ENCODE measurements at regions not wholly inside any gene's neighbourhood (a gene's known extent, or its start where the extent isn't known, plus 50 kb on each side); places are given as distances from the start of the nearest gene placed in this dataset.
"Not testable (repeated sequence)": the region's sequence is repeated elsewhere in the genome, so short reads cannot be mapped to it uniquely, and the experiment has no call there.

DNA sequence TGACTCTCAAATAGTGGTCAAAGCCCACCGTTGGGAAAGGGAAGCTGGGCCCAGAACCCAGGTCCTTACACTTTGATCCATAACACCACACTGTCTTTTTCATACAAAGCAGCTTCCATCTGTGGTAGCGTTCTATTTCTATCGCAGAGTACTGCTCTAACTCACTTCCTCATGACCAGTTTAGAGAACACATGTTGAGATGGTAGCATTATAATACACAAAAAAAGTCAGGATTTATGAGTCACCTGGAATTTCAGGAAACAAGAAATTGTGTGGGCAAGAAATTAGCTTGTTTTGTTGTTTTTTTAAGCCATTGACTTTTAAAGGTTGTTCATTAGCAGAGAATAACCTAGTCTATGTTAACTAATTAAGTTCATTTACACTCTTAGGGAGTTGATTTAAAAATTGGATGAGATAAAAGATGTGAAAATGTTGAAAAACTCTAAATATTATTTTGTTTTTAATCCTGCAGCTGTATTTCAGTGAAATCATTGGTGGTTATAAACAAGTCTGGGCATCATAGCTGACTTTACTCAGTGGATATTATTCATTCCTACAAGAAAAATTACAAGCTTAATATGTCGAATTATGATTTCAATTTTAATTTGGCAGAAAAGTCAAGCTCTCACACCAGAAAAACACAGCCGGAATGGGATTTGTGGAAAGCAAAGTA lies 1011.1 kb upstream of the HS3ST1 start:
- Histone ChIP-seq H3K9me3 (ENCODE audit: control insufficient read depth, low read length) (no peaks in the 10 kb centered on the region), H3K4me1 (ENCODE audit: control insufficient read depth, insufficient read depth, low read length) (no peaks in the 10 kb centered on the region), H3K36me3 (ENCODE audit: control insufficient read depth, insufficient read depth, low read length) (no peaks in the 10 kb centered on the region), H3K27ac (ENCODE audit: low read depth, low read length) (no peak overlapping the region), H3K9ac (ENCODE audit: extremely low read depth, low read length, poor library complexity, severe bottlenecking) (no peak overlapping the region), H3K4me3 (ENCODE audit: low read length) (no peak overlapping the region), H3K27me3 (ENCODE audit: control insufficient read depth, insufficient read depth, low read length, poor library complexity, severe bottlenecking) (no peaks in the 10 kb centered on the region)
- Mint-ChIP-seq H3K27ac (no peak overlapping the region), H3K4me3 (no peak overlapping the region), H3K9me3 (no peaks in the 10 kb centered on the region), H3K4me1 (no peaks in the 10 kb centered on the region), H3K36me3 (ENCODE audit: low read depth) (no peaks in the 10 kb centered on the region), H3K27me3 (ENCODE audit: insufficient read depth) (no peaks in the 10 kb centered on the region)
- WGBS, 2 experiments (ENCODE audit: insufficient coverage in 1 of 2, insufficient read length in 1 of 2) = 92 to 95% methylated on average over 2 to 5 of the region's 5 CpGs
- no peak for DNase-seq
- no peak for TF ChIP-seq CTCF (conservative IDR thresholded peaks at IDR 0.05)

- H3K27me3 Mint-ChIP-seq (ENCODE audit: insufficient read depth); H3K36me3 ChIP-seq (ENCODE audit: control insufficient read depth, insufficient read depth, low read length); H3K27me3 ChIP-seq (ENCODE audit: control insufficient read depth, insufficient read depth, low read length, poor library complexity, severe bottlenecking); H3K4me3 Mint-ChIP-seq; H3K36me3 Mint-ChIP-seq (ENCODE audit: low read depth); H3K4me1 ChIP-seq (ENCODE audit: control insufficient read depth, insufficient read depth, low read length); H3K9ac ChIP-seq (ENCODE audit: extremely low read depth, low read length, poor library complexity, severe bottlenecking); DNase-seq; H3K27ac ChIP-seq (ENCODE audit: low read depth, low read length); H3K9me3 Mint-ChIP-seq; H3K9me3 ChIP-seq (ENCODE audit: control insufficient read depth, low read length): not testable (repeated sequence)
- H3K4me3 ChIP-seq (ENCODE audit: low read length) = peak overlapping the region; percentile 0
- Mint-ChIP-seq H3K27ac (peak overlapping the region; percentile 46), H3K4me1 (peaks cover 25% of the 10 kb centered on the region)
- WGBS, 2 experiments (ENCODE audit: insufficient coverage in 1 of 2, insufficient read length in 1 of 2) = 83 to 99% methylated on average over 2 to 7 of the region's 7 CpGs
Observed at GRCh38 chr4:12431259-12431658, 1002.6 kb upstream of the HS3ST1 start.

DNA sequence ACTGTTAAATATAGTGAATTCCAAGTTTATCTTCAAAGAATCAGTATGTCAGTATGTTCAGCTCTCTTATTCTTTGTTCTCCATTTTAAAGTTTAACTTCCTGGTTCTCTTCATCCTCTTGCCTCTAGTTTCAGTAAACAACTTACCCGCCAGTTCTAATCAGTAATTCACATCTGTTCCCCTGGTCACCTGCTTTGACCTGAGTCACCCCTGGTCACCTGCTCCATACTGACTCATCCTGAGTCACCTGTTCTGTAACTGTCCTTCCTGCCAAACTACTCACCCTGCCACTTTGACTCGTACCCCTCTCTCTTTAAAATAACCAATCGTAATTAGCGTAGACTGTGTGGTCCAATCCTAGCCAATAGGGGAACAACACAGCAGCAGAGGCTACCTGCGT lies 992.7 kb upstream of the HS3ST1 start:
- Mint-ChIP-seq H3K27ac (no peak overlapping the region), H3K27me3 (ENCODE audit: insufficient read depth) (no peaks in the 10 kb centered on the region), H3K4me3 (no peak overlapping the region), H3K36me3 (ENCODE audit: low read depth) (no peaks in the 10 kb centered on the region), H3K4me1 (peaks cover 3% of the 10 kb centered on the region), H3K9me3 (peaks cover 10% of the 10 kb centered on the region)
- H3K4me3 ChIP-seq (ENCODE audit: low read length) = no peak overlapping the region
- no peak overlapping the region for H3K9ac ChIP-seq (ENCODE audit: extremely low read depth, low read length, poor library complexity, severe bottlenecking)
- peaks cover 19% of the 10 kb centered on the region for H3K9me3 ChIP-seq (ENCODE audit: control insufficient read depth, low read length)
- DNase-seq = no peak
- no peak overlapping the region for H3K27ac ChIP-seq (ENCODE audit: low read depth, low read length)
- TF ChIP-seq CTCF (conservative IDR thresholded peaks at IDR 0.05) = no peak
- 92 to 93% methylated on average over 2 to 5 of the region's 5 CpGs for WGBS, 2 experiments (ENCODE audit: insufficient coverage in 1 of 2, insufficient read length in 1 of 2)
- H3K27me3 ChIP-seq (ENCODE audit: control insufficient read depth, insufficient read depth, low read length, poor library complexity, severe bottlenecking) = no peaks in the 10 kb centered on the region
- no peaks in the 10 kb centered on the region for H3K4me1 ChIP-seq (ENCODE audit: control insufficient read depth, insufficient read depth, low read length)
- no peaks in the 10 kb centered on the region for H3K36me3 ChIP-seq (ENCODE audit: control insufficient read depth, insufficient read depth, low read length)

DNA sequence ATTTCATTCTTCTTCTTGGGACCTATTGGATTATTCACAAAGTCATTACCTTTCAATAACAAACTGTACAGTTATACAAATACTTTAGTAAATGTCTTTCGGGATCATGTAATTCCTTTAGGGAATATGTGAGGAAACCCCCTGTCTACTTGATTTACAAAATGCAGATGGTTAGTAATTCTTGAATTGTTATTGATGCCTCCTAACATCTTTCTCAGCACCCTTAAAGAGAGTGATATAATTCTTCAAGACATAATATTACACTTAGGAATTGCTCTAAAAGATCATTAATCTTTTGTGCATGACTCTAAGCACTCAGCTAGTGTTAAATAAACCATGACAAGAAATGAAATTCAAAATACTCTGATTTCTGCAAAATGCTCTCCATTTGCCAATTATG lies 988.1 kb upstream of the HS3ST1 start:
- no peak overlapping the region for H3K27ac Mint-ChIP-seq
- no peak for TF ChIP-seq CTCF (conservative IDR thresholded peaks at IDR 0.05)
- Histone ChIP-seq H3K9ac (ENCODE audit: extremely low read depth, low read length, poor library complexity, severe bottlenecking) (no peak overlapping the region), H3K9me3 (ENCODE audit: control insufficient read depth, low read length) (peaks cover 5% of the 10 kb centered on the region), H3K36me3 (ENCODE audit: control insufficient read depth, insufficient read depth, low read length) (no peaks in the 10 kb centered on the region), H3K4me1 (ENCODE audit: control insufficient read depth, insufficient read depth, low read length) (no peaks in the 10 kb centered on the region), H3K27ac (ENCODE audit: low read depth, low read length) (no peak overlapping the region), H3K4me3 (ENCODE audit: low read length) (no peak overlapping the region), H3K27me3 (ENCODE audit: control insufficient read depth, insufficient read depth, low read length, poor library complexity, severe bottlenecking) (no peaks in the 10 kb centered on the region)
- H3K4me1 Mint-ChIP-seq = peaks cover 3% of the 10 kb centered on the region
- DNase-seq = no peak
- no peaks in the 10 kb centered on the region for H3K36me3 Mint-ChIP-seq (ENCODE audit: low read depth)
- no peaks in the 10 kb centered on the region for H3K27me3 Mint-ChIP-seq (ENCODE audit: insufficient read depth)
- 100% methylated on average over 1 of the region's 1 CpG; no CpG with 5 or more reads in 1 of the 2 experiments for WGBS, 2 experiments (ENCODE audit: insufficient coverage in 1 of 2, insufficient read length in 1 of 2)
- peaks cover 6% of the 10 kb centered on the region for H3K9me3 Mint-ChIP-seq
- H3K4me3 Mint-ChIP-seq = no peak overlapping the region
